Hematopoietic multipotent progenitor cell (in vitro differentiated cells): ENCODE measurements at regions not wholly inside any gene's neighbourhood (a gene's known extent, or its start where the extent isn't known, plus 50 kb on each side); places are given as distances from the start of the nearest gene placed in this dataset.

Source experiments
- DNase-seq, 3 donors: peaks; one replicate each; pipeline ENCODE4 v3.0.0-alpha.2; 2011 to 2015; ENCODE audit warnings: low read depth in 2 of 3, low spot score in 2 of 3

- DNase-seq, result no peak
Observed at GRCh38 chr6:166737261-166737660, 110.2 kb upstream of the RPS6KA2 start.

GRCh38 chr6:166736634-166737033 is 109.6 kb upstream of the RPS6KA2 start:
- DNase-seq, result no peak

GRCh38 chr6:166733900-166734299 is 106.8 kb upstream of the RPS6KA2 start:
- DNase-seq, result no peak

GRCh38 chr6:166729658-166730057 is 102.6 kb upstream of the RPS6KA2 start:
- DNase-seq, result no peak

GRCh38 chr6:166728884-166729530 is 102.0 kb upstream of the RPS6KA2 start:
- DNase-seq, result peak in 1 of 3 donors; percentile 11

GRCh38 chr6:166726201-166726600 is 99.2 kb upstream of the RPS6KA2 start:
- DNase-seq, result no peak

GRCh38 chr6:166725571-166725970 is 98.5 kb upstream of the RPS6KA2 start:
- DNase-seq, result no peak

GRCh38 chr6:166724576-166724975 is 97.5 kb upstream of the RPS6KA2 start:
- DNase-seq, result no peak

- no peak for DNase-seq
Observed at GRCh38 chr6:166722785-166723184, 95.7 kb upstream of the RPS6KA2 start.

GRCh38 chr6:166721576-166721975 is 94.5 kb upstream of the RPS6KA2 start:
- no peak for DNase-seq

- no peak for DNase-seq
Observed at GRCh38 chr6:166720856-166721255, 93.8 kb upstream of the RPS6KA2 start.

GRCh38 chr6:166719019-166719418 is 92.0 kb upstream of the RPS6KA2 start:
- DNase-seq, result no peak

- no peak for DNase-seq
Observed at GRCh38 chr6:166718516-166718915, 91.5 kb upstream of the RPS6KA2 start.

- DNase-seq, result no peak
Observed at GRCh38 chr6:166716910-166717617, 90.0 kb upstream of the RPS6KA2 start.

GRCh38 chr6:166715992-166716391 is 88.9 kb upstream of the RPS6KA2 start:
- DNase-seq, result no peak

GRCh38 chr6:166715065-166715464 is 88.0 kb upstream of the RPS6KA2 start:
- no peak for DNase-seq

GRCh38 chr6:166714581-166714980 is 87.5 kb upstream of the RPS6KA2 start:
- no peak for DNase-seq

GRCh38 chr6:166714187-166714510 is 87.1 kb upstream of the RPS6KA2 start:
- DNase-seq, result no peak

GRCh38 chr6:166713434-166714186 is 86.6 kb upstream of the RPS6KA2 start:
- DNase-seq, result no peak

GRCh38 chr6:166712286-166713228 is 85.5 kb upstream of the RPS6KA2 start:
- DNase-seq, result no peak

GRCh38 chr6:166710084-166710483 is 83.0 kb upstream of the RPS6KA2 start:
- DNase-seq, result no peak
